CD4-positive, alpha-beta T cell (primary cell): ENCODE measurements at regions not wholly inside any gene's neighbourhood (a gene's known extent, or its start where the extent isn't known, plus 50 kb on each side); places are given as distances from the start of the nearest gene placed in this dataset.

Experiments used
- ATAC-seq: fragments of 200-7000 bp; cut with Tn5 transposase; one replicate; pipeline ENCODE4 v1.10.0; 2022; ENCODE audit warnings: mild to moderate bottlenecking; ENCODE audit not compliant: poor library complexity
- CTCF ChIA-PET: fragments of 350-600 bp; sonication (Branson Sonifier 250); formaldehyde crosslinking; loops from one replicate; lab custom pipeline; 2021; ENCODE audit warnings: antibody characterized with exemption, inconsistent platforms; lab: Charles Lee
- POLR2A ChIA-PET: fragments of 350-600 bp; sonication (Branson Sonifier 250); formaldehyde crosslinking; loops from one replicate; lab custom pipeline; 2021; ENCODE audit warnings: antibody characterized with exemption, inconsistent platforms; lab: Charles Lee
- DNase-seq, 14 experiments: peaks; one replicate each; pipeline ENCODE4 v3.0.0-alpha.2; 2013 to 2020; ENCODE audit warnings: mixed read lengths in 2 of 14
- H3K27ac ChIP-seq, 2 donors: one replicate each; pipeline versions ENCODE4 v1.5.1 to v1.7.0; 2013; ENCODE audit warnings: low read length in 2 of 2, low read depth in 1 of 2, mild to moderate bottlenecking in 1 of 2
- H3K27me3 ChIP-seq, 2 experiments: 1 replicate in 1 of 2; 2 replicates in 1 of 2; pipeline versions ENCODE4 v1.6.1 to v1.7.0; 2013; ENCODE audit warnings: low read length in 2 of 2, control low read depth in 1 of 2, mild to moderate bottlenecking in 1 of 2, moderate library complexity in 1 of 2; ENCODE audit not compliant: insufficient read depth in 2 of 2, control insufficient read depth in 1 of 2
- H3K36me3 ChIP-seq: one replicate; pipeline ENCODE4 v1.6.1; 2013; ENCODE audit warnings: low read length, control low read depth; ENCODE audit not compliant: insufficient read depth
- H3K4me1 ChIP-seq: one replicate; pipeline ENCODE4 v1.6.1; 2013; ENCODE audit warnings: low read length, control low read depth; ENCODE audit not compliant: insufficient read depth
- H3K4me3 ChIP-seq: one replicate; pipeline ENCODE4 v1.5.1; 2013; ENCODE audit warnings: mild to moderate bottlenecking, low read length, moderate library complexity
- H3K9me3 ChIP-seq, 2 experiments: 1 replicate in 1 of 2; 2 replicates in 1 of 2; pipeline versions ENCODE4 v1.6.1 to v1.7.0; 2013; ENCODE audit warnings: low read length in 2 of 2, mild to moderate bottlenecking in 2 of 2, control low read depth in 1 of 2, moderate library complexity in 1 of 2; ENCODE audit not compliant: control insufficient read depth in 1 of 2, insufficient read depth in 1 of 2
- H3K27ac Mint-ChIP-seq: one replicate; pipeline ENCODE4 v1.8.0; 2020; ENCODE audit warnings: mixed read lengths
- H3K27me3 Mint-ChIP-seq: one replicate; pipeline ENCODE4 v1.8.0; 2021; ENCODE audit warnings: mixed read lengths
- H3K36me3 Mint-ChIP-seq: one replicate; pipeline ENCODE4 v1.8.0; 2021; ENCODE audit warnings: low read depth, mixed read lengths
- H3K4me1 Mint-ChIP-seq: one replicate; pipeline ENCODE4 v1.8.0; 2021; ENCODE audit warnings: low read depth, mixed read lengths
- H3K4me3 Mint-ChIP-seq: one replicate; pipeline ENCODE4 v1.8.0; 2020; ENCODE audit warnings: mild to moderate bottlenecking, mixed read lengths
- H3K9me3 Mint-ChIP-seq: one replicate; pipeline ENCODE4 v1.8.0; 2020; ENCODE audit warnings: mixed read lengths
- intact Hi-C, 2 experiments: fragments of 100-400 bp; cut with DNase I in 1 of 2; cut with micrococcal nuclease in 1 of 2; formaldehyde crosslinking; loops; one replicate each; pipeline versions ENCODE4 v1.15.1 to v1.9.0; 2023 to 2025; cut with DNase I, micrococcal nuclease
- TF ChIP-seq, protein P1 (sequence below): fragments of 200-600 bp; IDR thresholded peaks from one replicate; pipeline ENCODE4 v1.8.0; 2022; ENCODE audit warnings: antibody characterized with exemption, mild to moderate bottlenecking

GRCh38 chr7:80259-81067 is 111.9 kb upstream of the FAM20C start:
- H3K9me3 ChIP-seq: no peaks in the 10 kb centered on the region
- intact Hi-C loops: no loop called here
- TF ChIP-seq, protein P1, sequence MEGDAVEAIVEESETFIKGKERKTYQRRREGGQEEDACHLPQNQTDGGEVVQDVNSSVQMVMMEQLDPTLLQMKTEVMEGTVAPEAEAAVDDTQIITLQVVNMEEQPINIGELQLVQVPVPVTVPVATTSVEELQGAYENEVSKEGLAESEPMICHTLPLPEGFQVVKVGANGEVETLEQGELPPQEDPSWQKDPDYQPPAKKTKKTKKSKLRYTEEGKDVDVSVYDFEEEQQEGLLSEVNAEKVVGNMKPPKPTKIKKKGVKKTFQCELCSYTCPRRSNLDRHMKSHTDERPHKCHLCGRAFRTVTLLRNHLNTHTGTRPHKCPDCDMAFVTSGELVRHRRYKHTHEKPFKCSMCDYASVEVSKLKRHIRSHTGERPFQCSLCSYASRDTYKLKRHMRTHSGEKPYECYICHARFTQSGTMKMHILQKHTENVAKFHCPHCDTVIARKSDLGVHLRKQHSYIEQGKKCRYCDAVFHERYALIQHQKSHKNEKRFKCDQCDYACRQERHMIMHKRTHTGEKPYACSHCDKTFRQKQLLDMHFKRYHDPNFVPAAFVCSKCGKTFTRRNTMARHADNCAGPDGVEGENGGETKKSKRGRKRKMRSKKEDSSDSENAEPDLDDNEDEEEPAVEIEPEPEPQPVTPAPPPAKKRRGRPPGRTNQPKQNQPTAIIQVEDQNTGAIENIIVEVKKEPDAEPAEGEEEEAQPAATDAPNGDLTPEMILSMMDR: no peak
- POLR2A ChIA-PET: no interaction called here
- CTCF ChIA-PET: no interaction called here
- no peak for ATAC-seq
- no peak overlapping the region for H3K27ac ChIP-seq
- H3K4me3 Mint-ChIP-seq: no peak overlapping the region
- no peaks in the 10 kb centered on the region for H3K36me3 ChIP-seq
- no peaks in the 10 kb centered on the region for H3K9me3 Mint-ChIP-seq
- H3K4me3 ChIP-seq: no peak overlapping the region
- peak in 1 of 14 experiments; percentile 7 for DNase-seq
- no peaks in the 10 kb centered on the region for H3K27me3 ChIP-seq
- H3K27me3 Mint-ChIP-seq: no peaks in the 10 kb centered on the region
- no peaks in the 10 kb centered on the region for H3K36me3 Mint-ChIP-seq
- no peaks in the 10 kb centered on the region for H3K4me1 ChIP-seq
- H3K27ac Mint-ChIP-seq: no peak overlapping the region
- no peaks in the 10 kb centered on the region for H3K4me1 Mint-ChIP-seq

- Histone ChIP-seq H3K27me3 (no peaks in the 10 kb centered on the region), H3K4me3 (no peak overlapping the region), H3K9me3 (no peaks in the 10 kb centered on the region), H3K4me1 (no peaks in the 10 kb centered on the region), H3K27ac (no peak overlapping the region), H3K36me3 (no peaks in the 10 kb centered on the region)
- Mint-ChIP-seq H3K4me1 (no peaks in the 10 kb centered on the region), H3K9me3 (no peaks in the 10 kb centered on the region), H3K27ac (no peak overlapping the region), H3K27me3 (no peaks in the 10 kb centered on the region), H3K36me3 (no peaks in the 10 kb centered on the region), H3K4me3 (no peak overlapping the region)
- ChIA-PET CTCF (no interaction called here), POLR2A (no interaction called here)
- TF ChIP-seq, protein P1: no peak
- ATAC-seq (no peak), DNase-seq (peak in 1 of 14 experiments; percentile 4)
- intact Hi-C loops: no loop called here
Measured at GRCh38 chr7:81068-81925, 111.1 kb upstream of the FAM20C start.

DNA sequence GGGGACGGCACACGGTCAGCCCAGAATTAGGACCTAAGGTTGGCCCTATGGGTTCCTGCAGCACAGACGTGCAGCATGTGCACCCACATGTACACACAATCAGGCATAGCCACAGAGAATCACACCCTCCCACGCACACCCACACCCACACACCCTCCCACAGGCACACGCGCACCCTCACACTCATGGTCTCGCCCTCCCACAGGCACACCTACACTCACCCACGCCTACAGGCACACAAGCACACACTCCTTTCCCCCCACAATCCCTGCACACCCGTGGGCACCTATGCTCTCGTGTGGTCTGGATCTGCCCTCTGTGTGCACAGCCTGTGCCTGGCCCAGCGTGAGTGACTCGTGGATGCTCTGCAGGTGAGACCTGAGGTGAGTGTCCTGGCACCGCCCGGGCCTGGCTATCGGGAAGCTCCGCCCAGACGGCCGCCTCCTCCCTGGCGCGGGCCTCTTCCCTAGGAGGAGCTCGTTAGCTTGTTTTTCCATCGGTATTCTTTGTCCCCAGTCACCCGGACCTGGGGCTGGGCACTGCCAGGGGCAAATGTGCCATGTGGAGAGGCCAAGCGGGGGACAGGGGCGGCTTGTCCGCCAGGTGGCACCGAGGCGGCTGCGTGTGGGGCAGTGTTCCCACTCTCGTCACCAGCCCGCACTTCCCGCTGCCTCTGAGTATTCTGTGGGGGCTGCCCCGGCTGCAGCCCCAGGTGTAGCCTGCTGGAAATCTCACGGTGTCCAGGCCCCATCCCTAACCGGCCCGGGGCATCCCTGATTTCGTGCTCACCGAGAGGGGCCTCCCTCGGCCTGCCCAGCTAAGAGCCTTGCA is 110.2 kb upstream of the FAM20C start:
- peak in 1 of 14 experiments; percentile 10 for DNase-seq
- no peak for ATAC-seq
- H3K4me1 Mint-ChIP-seq: no peaks in the 10 kb centered on the region
- intact Hi-C loops: no loop called here
- TF ChIP-seq, protein P1: no peak
- ChIA-PET CTCF (no interaction called here), POLR2A (no interaction called here)
- H3K27ac ChIP-seq: no peak overlapping the region
- H3K27me3 ChIP-seq: no peaks in the 10 kb centered on the region
- no peak overlapping the region for H3K27ac Mint-ChIP-seq
- H3K4me3 Mint-ChIP-seq: no peak overlapping the region
- no peaks in the 10 kb centered on the region for H3K9me3 ChIP-seq
- H3K4me1 ChIP-seq: no peaks in the 10 kb centered on the region
- H3K4me3 ChIP-seq: no peak overlapping the region
- H3K27me3 Mint-ChIP-seq: no peaks in the 10 kb centered on the region
- no peaks in the 10 kb centered on the region for H3K9me3 Mint-ChIP-seq
- no peaks in the 10 kb centered on the region for H3K36me3 ChIP-seq
- H3K36me3 Mint-ChIP-seq: no peaks in the 10 kb centered on the region
